T-cell (primary cell): ENCODE measurements at regions not wholly inside any gene's neighbourhood (a gene's known extent, or its start where the extent isn't known, plus 50 kb on each side); places are given as distances from the start of the nearest gene placed in this dataset.

Source experiments
- ATAC-seq, 4 experiments: fragments of 200-7000 bp in 3 of 4; fragments of 150-1000 bp in 1 of 4; cut with Tn5 transposase; replicated peaks in 1 of 4; 1 replicate in 3 of 4; 2 replicates in 1 of 4; pipeline ENCODE4 v1.10.0; 2021; ENCODE audit warnings: moderate library complexity in 3 of 4, mild to moderate bottlenecking in 2 of 4, moderate number of reproducible peaks in 1 of 4
- CTCF ChIA-PET, 2 donors: fragments of 300-600 bp; sonication (Branson Sonifier 250); formaldehyde crosslinking; loops; one replicate each; lab custom pipeline; 2022; ENCODE audit warnings: antibody characterized with exemption in 2 of 2; lab: Charles Lee
- POLR2A ChIA-PET, 2 donors: fragments of 300-600 bp; sonication (Branson Sonifier 250); formaldehyde crosslinking; loops; one replicate each; lab custom pipeline; 2022; ENCODE audit warnings: antibody characterized with exemption in 2 of 2; lab: Charles Lee
- DNase-seq, 35 experiments: peaks; one replicate each; pipeline versions ENCODE4 v3.0.0 to v3.0.0-alpha.2; 2013 to 2023
- H3K27ac ChIP-seq: one replicate; pipeline ENCODE4 v1.5.1; 2013; ENCODE audit warnings: low read length
- H3K27me3 ChIP-seq, 2 experiments: replicated peaks in 1 of 2; 1 replicate in 1 of 2; 2 replicates in 1 of 2; pipeline versions ENCODE4 v1.6.1 to v1.7.0; 2013; ENCODE audit warnings: low read length in 1 of 2, mixed read lengths in 1 of 2; ENCODE audit not compliant: control insufficient read depth in 2 of 2, insufficient read depth in 2 of 2; ENCODE audit errors: extremely low read depth in 1 of 2
- H3K36me3 ChIP-seq, 2 donors: 1 replicate in 1 of 2; 2 replicates in 1 of 2; pipeline versions ENCODE4 v1.6.1 to v1.7.0; 2013; ENCODE audit warnings: low read length in 1 of 2; ENCODE audit not compliant: control insufficient read depth in 2 of 2, insufficient read depth in 1 of 2; ENCODE audit errors: extremely low read depth in 1 of 2
- H3K4me1 ChIP-seq, 2 experiments: 1 replicate in 1 of 2; 2 replicates in 1 of 2; pipeline versions ENCODE4 v1.6.1 to v1.7.0; 2013; ENCODE audit warnings: low read length in 2 of 2, mixed read lengths in 1 of 2; ENCODE audit not compliant: insufficient read depth in 2 of 2, control insufficient read depth in 1 of 2; ENCODE audit errors: extremely low read depth in 1 of 2
- H3K4me3 ChIP-seq, 2 donors: 1 replicate in 1 of 2; 2 replicates in 1 of 2; pipeline versions ENCODE4 v1.5.1 to v1.7.0; 2013; ENCODE audit warnings: mild to moderate bottlenecking in 2 of 2, low read length in 1 of 2, moderate library complexity in 1 of 2; ENCODE audit not compliant: control insufficient read depth in 1 of 2; ENCODE audit errors: extremely low read depth in 1 of 2
- H3K9me3 ChIP-seq: 2 replicates; pipeline ENCODE4 v1.7.0; 2013
- H3K27ac Mint-ChIP-seq, 2 donors: one replicate each; pipeline ENCODE4 v1.8.0; 2020 to 2021; ENCODE audit warnings: mild to moderate bottlenecking in 2 of 2, mixed read lengths in 2 of 2
- H3K27me3 Mint-ChIP-seq, 2 donors: one replicate each; pipeline ENCODE4 v1.8.0; 2021 to 2022; ENCODE audit warnings: mixed read lengths in 2 of 2
- H3K36me3 Mint-ChIP-seq: one replicate; pipeline ENCODE4 v1.8.0; 2021; ENCODE audit warnings: mixed read lengths
- H3K4me1 Mint-ChIP-seq, 3 donors: one replicate each; pipeline ENCODE4 v1.8.0; 2020 to 2022; ENCODE audit warnings: mixed read lengths in 3 of 3, mild to moderate bottlenecking in 1 of 3
- H3K4me3 Mint-ChIP-seq, 3 donors: one replicate each; pipeline ENCODE4 v1.8.0; 2020 to 2022; ENCODE audit warnings: mild to moderate bottlenecking in 3 of 3, mixed read lengths in 3 of 3, moderate library complexity in 3 of 3
- H3K9me3 Mint-ChIP-seq, 3 donors: one replicate each; pipeline ENCODE4 v1.8.0; 2020 to 2022; ENCODE audit warnings: mixed read lengths in 3 of 3
- WGBS: methylation state at CpG from one replicate; pipeline ENCODE4 v1.1.5; 2013; ENCODE audit warnings: missing lambda C conversion rate; ENCODE audit not compliant: insufficient coverage; 5-methylcytosine and 5-hydroxymethylcytosine counted together

- no peak overlapping the region for H3K4me3 ChIP-seq
- no peak overlapping the region for H3K27ac ChIP-seq
- H3K27ac Mint-ChIP-seq, result no peak overlapping the region
- no peak for DNase-seq
- no CpG with 5 or more reads among the region's 2 CpGs for WGBS
- peaks cover 5 to 23% (median 15%) of the 10 kb centered on the region in 3 donors for H3K9me3 Mint-ChIP-seq
- H3K9me3 ChIP-seq, result no peaks in the 10 kb centered on the region
- no peaks in the 10 kb centered on the region for H3K36me3 ChIP-seq
- H3K36me3 Mint-ChIP-seq, result no peaks in the 10 kb centered on the region
- H3K27me3 Mint-ChIP-seq, result no peaks in the 10 kb centered on the region
- ChIA-PET CTCF (interaction anchor here in 1 of 2 donors (0.5 kb wide), 1 partner anchor 223 kb away, joined by 3 read pairs; no protein-coding TSS in a partner anchor), POLR2A (no interaction called here)
- ATAC-seq, result no peak
- no peaks in the 10 kb centered on the region for H3K27me3 ChIP-seq
- H3K4me1 Mint-ChIP-seq, result no peaks in the 10 kb centered on the region
- no peak overlapping the region for H3K4me3 Mint-ChIP-seq
- H3K4me1 ChIP-seq, result no peaks in the 10 kb centered on the region
These were observed 593.2 kb downstream of the LRRIQ3 start for GRCh38 chr1:73604739-73605138.

GRCh38 chr1:73604211-73604610 is 593.8 kb downstream of the LRRIQ3 start:
- Mint-ChIP-seq H3K27me3 (no peaks in the 10 kb centered on the region), H3K36me3 (no peaks in the 10 kb centered on the region), H3K27ac (no peak overlapping the region), H3K9me3 (peaks cover 5 to 24% (median 16%) of the 10 kb centered on the region in 3 donors), H3K4me3 (no peak overlapping the region), H3K4me1 (no peaks in the 10 kb centered on the region)
- Histone ChIP-seq H3K27ac (no peak overlapping the region), H3K27me3 (no peaks in the 10 kb centered on the region), H3K4me3 (no peak overlapping the region), H3K36me3 (no peaks in the 10 kb centered on the region), H3K9me3 (no peaks in the 10 kb centered on the region), H3K4me1 (no peaks in the 10 kb centered on the region)
- CTCF ChIA-PET, result no interaction called here
- POLR2A ChIA-PET, result no interaction called here
- no CpG with 5 or more reads among the region's 1 CpG for WGBS
- ATAC-seq (no peak), DNase-seq (no peak)

GRCh38 chr1:73593804-73594203 is 604.2 kb downstream of the LRRIQ3 start:
- ATAC-seq, result no peak
- H3K4me3 Mint-ChIP-seq, result no peak overlapping the region
- CTCF ChIA-PET, result no interaction called here

GRCh38 chr1:73593364-73593763 is 604.6 kb downstream of the LRRIQ3 start:
- Mint-ChIP-seq H3K4me1 (no peaks in the 10 kb centered on the region), H3K9me3 (peaks cover 12 to 18% (median 18%) of the 10 kb centered on the region in 3 donors), H3K27me3 (no peaks in the 10 kb centered on the region), H3K4me3 (no peak overlapping the region), H3K27ac (no peak overlapping the region), H3K36me3 (no peaks in the 10 kb centered on the region)
- no peaks in the 10 kb centered on the region for H3K27me3 ChIP-seq
- WGBS, result 0% methylated on average over 1 of the region's 3 CpGs
- ChIA-PET CTCF (no interaction called here), POLR2A (no interaction called here)
- ATAC-seq (no peak), DNase-seq (no peak)
- no peaks in the 10 kb centered on the region for H3K36me3 ChIP-seq
- no peaks in the 10 kb centered on the region for H3K9me3 ChIP-seq
- no peaks in the 10 kb centered on the region for H3K4me1 ChIP-seq
- H3K4me3 ChIP-seq, result no peak overlapping the region
- no peak overlapping the region for H3K27ac ChIP-seq

More at GRCh38 chr1:73593804-73594203, 604.2 kb downstream of the LRRIQ3 start:
- no peak for DNase-seq
- Mint-ChIP-seq H3K4me1 (no peaks in the 10 kb centered on the region), H3K36me3 (no peaks in the 10 kb centered on the region), H3K27ac (no peak overlapping the region), H3K9me3 (peaks cover 14 to 17% (median 14%) of the 10 kb centered on the region in 3 donors), H3K27me3 (no peaks in the 10 kb centered on the region)
- H3K4me3 ChIP-seq, result no peak overlapping the region
- POLR2A ChIA-PET, result no interaction called here
- H3K9me3 ChIP-seq, result no peaks in the 10 kb centered on the region
- no peaks in the 10 kb centered on the region for H3K4me1 ChIP-seq
- H3K27ac ChIP-seq, result no peak overlapping the region
- 45% methylated on average over 3 of the region's 4 CpGs for WGBS
- no peaks in the 10 kb centered on the region for H3K27me3 ChIP-seq
- H3K36me3 ChIP-seq, result no peaks in the 10 kb centered on the region

GRCh38 chr1:73587080-73587479 is 610.9 kb downstream of the LRRIQ3 start:
- Mint-ChIP-seq H3K4me1 (no peaks in the 10 kb centered on the region), H3K4me3 (no peak overlapping the region), H3K27me3 (no peaks in the 10 kb centered on the region), H3K9me3 (peaks cover 6 to 11% (median 8%) of the 10 kb centered on the region in 3 donors), H3K27ac (no peak overlapping the region), H3K36me3 (no peaks in the 10 kb centered on the region)
- ChIA-PET POLR2A (no interaction called here), CTCF (no interaction called here)
- Histone ChIP-seq H3K9me3 (no peaks in the 10 kb centered on the region), H3K4me1 (no peaks in the 10 kb centered on the region), H3K36me3 (no peaks in the 10 kb centered on the region), H3K27ac (no peak overlapping the region), H3K27me3 (no peaks in the 10 kb centered on the region), H3K4me3 (no peak overlapping the region)
- WGBS, result no CpG with 5 or more reads among the region's 1 CpG
- no peak for ATAC-seq
- no peak for DNase-seq

- 100% methylated on average over 1 of the region's 1 CpG for WGBS
- Histone ChIP-seq H3K4me3 (no peak overlapping the region), H3K27ac (no peak overlapping the region), H3K4me1 (no peaks in the 10 kb centered on the region), H3K27me3 (no peaks in the 10 kb centered on the region), H3K36me3 (no peaks in the 10 kb centered on the region), H3K9me3 (no peaks in the 10 kb centered on the region)
- H3K36me3 Mint-ChIP-seq, result no peaks in the 10 kb centered on the region
- H3K4me3 Mint-ChIP-seq, result no peak overlapping the region
- H3K27me3 Mint-ChIP-seq, result no peaks in the 10 kb centered on the region
- H3K9me3 Mint-ChIP-seq, result peaks cover 9 to 36% (median 13%) of the 10 kb centered on the region in 3 donors
- no peak for ATAC-seq
- DNase-seq, result no peak
- ChIA-PET POLR2A (no interaction called here), CTCF (no interaction called here)
- no peak overlapping the region for H3K27ac Mint-ChIP-seq
- no peaks in the 10 kb centered on the region for H3K4me1 Mint-ChIP-seq
These were observed 620.8 kb downstream of the LRRIQ3 start for GRCh38 chr1:73577206-73577605.

GRCh38 chr1:73576083-73576482 is 621.9 kb downstream of the LRRIQ3 start:
- no peaks in the 10 kb centered on the region for H3K4me1 ChIP-seq
- WGBS, result 100% methylated on average over 1 of the region's 2 CpGs
- Mint-ChIP-seq H3K27ac (no peak overlapping the region), H3K4me1 (no peaks in the 10 kb centered on the region), H3K27me3 (no peaks in the 10 kb centered on the region), H3K4me3 (no peak overlapping the region), H3K9me3 (peaks cover 6 to 30% (median 13%) of the 10 kb centered on the region in 3 donors), H3K36me3 (no peaks in the 10 kb centered on the region)
- no peak overlapping the region for H3K4me3 ChIP-seq
- H3K27ac ChIP-seq, result no peak overlapping the region
- no peaks in the 10 kb centered on the region for H3K27me3 ChIP-seq
- no peak for DNase-seq
- no peak for ATAC-seq
- POLR2A ChIA-PET, result no interaction called here
- CTCF ChIA-PET, result no interaction called here
- no peaks in the 10 kb centered on the region for H3K9me3 ChIP-seq
- no peaks in the 10 kb centered on the region for H3K36me3 ChIP-seq
